GM12864 (cell line): ENCODE measurements at regions not wholly inside any gene's neighbourhood (a gene's known extent, or its start where the extent isn't known, plus 50 kb on each side); places are given as distances from the start of the nearest gene placed in this dataset.

Source experiments
- DNase-seq: peaks from one replicate; pipeline ENCODE4 v3.0.0-alpha.2; 2011; ENCODE audit warnings: low read depth
- H3K4me3 ChIP-seq: 2 replicates; pipeline ENCODE4 v1.5.1; 2011; ENCODE audit warnings: mild to moderate bottlenecking, low read depth, low read length, control low read depth
- CTCF ChIP-seq: IDR thresholded peaks from 2 replicates; pipeline ENCODE4 v1.5.1; 2011; ENCODE audit warnings: low read depth, mild to moderate bottlenecking, moderate library complexity, low read length, control low read depth, inconsistent platforms; ENCODE audit errors: missing control alignments

- no peak for TF ChIP-seq CTCF
- no peak overlapping the region for H3K4me3 ChIP-seq
- DNase-seq, result no peak
Observed at GRCh38 chr5:61969347-61969746, 336.7 kb upstream of the KIF2A start.

GRCh38 chr5:61969755-61970154, 336.3 kb upstream of the KIF2A start:
- no peak for TF ChIP-seq CTCF
- DNase-seq, result no peak
- H3K4me3 ChIP-seq, result no peak overlapping the region

DNA sequence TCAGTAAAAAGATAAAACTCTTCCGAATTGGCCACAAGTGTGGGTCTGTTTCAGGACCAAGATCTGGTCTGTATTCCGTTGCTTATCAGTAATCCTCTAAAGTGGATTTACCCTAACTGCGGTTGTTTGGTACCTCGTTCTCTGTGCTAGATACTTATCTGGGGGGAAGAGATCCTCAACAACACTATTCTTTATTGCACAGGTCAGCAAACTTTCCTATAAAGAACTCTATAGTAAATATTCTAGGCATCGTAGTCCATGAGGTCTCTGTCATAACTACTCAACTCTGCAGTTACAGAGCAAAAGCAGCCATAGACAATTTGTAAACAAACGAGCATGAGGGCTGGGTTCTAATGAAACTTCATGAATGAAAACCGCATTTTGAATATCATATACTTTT, 335.8 kb upstream of the KIF2A start:
- no peak for TF ChIP-seq CTCF
- no peak overlapping the region for H3K4me3 ChIP-seq
- no peak for DNase-seq

- TF ChIP-seq CTCF, result no peak
- DNase-seq, result no peak
- no peak overlapping the region for H3K4me3 ChIP-seq
Observed at GRCh38 chr5:61974680-61975079, 331.3 kb upstream of the KIF2A start.

GRCh38 chr5:61981886-61982285, 324.1 kb upstream of the KIF2A start:
- no peak for DNase-seq
- no peak for TF ChIP-seq CTCF
- no peak overlapping the region for H3K4me3 ChIP-seq

DNA sequence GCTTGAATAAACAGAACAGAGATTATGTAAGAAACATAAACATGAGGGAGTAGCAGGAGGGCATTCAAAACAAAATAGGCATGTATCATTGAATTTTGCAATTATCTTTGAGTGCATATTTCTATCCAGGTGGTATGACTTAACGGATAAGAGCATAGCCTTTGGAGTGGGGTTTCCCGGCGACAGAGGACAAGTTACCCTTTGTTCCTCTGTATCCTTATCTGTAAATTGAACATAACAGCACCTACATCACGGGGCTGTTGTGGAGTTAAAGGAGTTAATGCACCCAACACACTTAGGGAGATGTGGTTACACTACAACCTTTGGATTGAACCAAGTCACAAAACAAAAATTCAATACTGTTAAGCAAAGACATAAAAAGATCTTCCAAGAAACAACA, 314.6 kb upstream of the KIF2A start:
- no peak for TF ChIP-seq CTCF
- H3K4me3 ChIP-seq, result no peak overlapping the region
- DNase-seq, result no peak

GRCh38 chr5:61991866-61992265, 314.1 kb upstream of the KIF2A start:
- no peak for DNase-seq
- no peak overlapping the region for H3K4me3 ChIP-seq
- TF ChIP-seq CTCF, result no peak
